GM23248 (cell line): ENCODE measurements at regions not wholly inside any gene's neighbourhood (a gene's known extent, or its start where the extent isn't known, plus 50 kb on each side); places are given as distances from the start of the nearest gene placed in this dataset.

Experiments used
- EZH2 ChIP-seq: fragments of 200-600 bp; sonication (generic); IDR thresholded peaks from 2 replicates; pipeline ENCODE4 v1.6.1; 2018; ENCODE audit warnings: antibody characterized with exemption, mild to moderate bottlenecking; ENCODE audit not compliant: insufficient read depth, poor library complexity, severe bottlenecking
- EZH2phosphoT487 ChIP-seq: fragments of 200-600 bp; sonication (generic); IDR thresholded peaks from 2 replicates; pipeline ENCODE4 v1.6.1; 2018; ENCODE audit warnings: antibody characterized with exemption, moderate library complexity, mild to moderate bottlenecking, low read depth; ENCODE audit not compliant: insufficient read depth

GRCh38 chr4:189299706-189300105, 641.0 kb upstream of the FRG1 start:
- TF ChIP-seq EZH2 (no peak), EZH2phosphoT487 (no peak)
